T-cell (primary cell): ENCODE measurements at regions not wholly inside any gene's neighbourhood (a gene's known extent, or its start where the extent isn't known, plus 50 kb on each side); places are given as distances from the start of the nearest gene placed in this dataset.

Experiments
- ATAC-seq, 4 experiments: fragments of 200-7000 bp in 3 of 4; fragments of 150-1000 bp in 1 of 4; cut with Tn5 transposase; replicated peaks in 1 of 4; 1 replicate in 3 of 4; 2 replicates in 1 of 4; pipeline ENCODE4 v1.10.0; 2021; ENCODE audit warnings: moderate library complexity in 3 of 4, mild to moderate bottlenecking in 2 of 4, moderate number of reproducible peaks in 1 of 4
- CTCF ChIA-PET, 2 donors: fragments of 300-600 bp; sonication (Branson Sonifier 250); formaldehyde crosslinking; loops; one replicate each; lab custom pipeline; 2022; ENCODE audit warnings: antibody characterized with exemption in 2 of 2; lab: Charles Lee
- POLR2A ChIA-PET, 2 donors: fragments of 300-600 bp; sonication (Branson Sonifier 250); formaldehyde crosslinking; loops; one replicate each; lab custom pipeline; 2022; ENCODE audit warnings: antibody characterized with exemption in 2 of 2; lab: Charles Lee
- DNase-seq, 35 experiments: peaks; one replicate each; pipeline versions ENCODE4 v3.0.0 to v3.0.0-alpha.2; 2013 to 2023
- H3K27ac ChIP-seq: one replicate; pipeline ENCODE4 v1.5.1; 2013; ENCODE audit warnings: low read length
- H3K27me3 ChIP-seq, 2 experiments: replicated peaks in 1 of 2; 1 replicate in 1 of 2; 2 replicates in 1 of 2; pipeline versions ENCODE4 v1.6.1 to v1.7.0; 2013; ENCODE audit warnings: low read length in 1 of 2, mixed read lengths in 1 of 2; ENCODE audit not compliant: control insufficient read depth in 2 of 2, insufficient read depth in 2 of 2; ENCODE audit errors: extremely low read depth in 1 of 2
- H3K36me3 ChIP-seq, 2 donors: 1 replicate in 1 of 2; 2 replicates in 1 of 2; pipeline versions ENCODE4 v1.6.1 to v1.7.0; 2013; ENCODE audit warnings: low read length in 1 of 2; ENCODE audit not compliant: control insufficient read depth in 2 of 2, insufficient read depth in 1 of 2; ENCODE audit errors: extremely low read depth in 1 of 2
- H3K4me1 ChIP-seq, 2 experiments: 1 replicate in 1 of 2; 2 replicates in 1 of 2; pipeline versions ENCODE4 v1.6.1 to v1.7.0; 2013; ENCODE audit warnings: low read length in 2 of 2, mixed read lengths in 1 of 2; ENCODE audit not compliant: insufficient read depth in 2 of 2, control insufficient read depth in 1 of 2; ENCODE audit errors: extremely low read depth in 1 of 2
- H3K4me3 ChIP-seq, 2 donors: 1 replicate in 1 of 2; 2 replicates in 1 of 2; pipeline versions ENCODE4 v1.5.1 to v1.7.0; 2013; ENCODE audit warnings: mild to moderate bottlenecking in 2 of 2, low read length in 1 of 2, moderate library complexity in 1 of 2; ENCODE audit not compliant: control insufficient read depth in 1 of 2; ENCODE audit errors: extremely low read depth in 1 of 2
- H3K9me3 ChIP-seq: 2 replicates; pipeline ENCODE4 v1.7.0; 2013
- H3K27ac Mint-ChIP-seq, 2 donors: one replicate each; pipeline ENCODE4 v1.8.0; 2020 to 2021; ENCODE audit warnings: mild to moderate bottlenecking in 2 of 2, mixed read lengths in 2 of 2
- H3K27me3 Mint-ChIP-seq, 2 donors: one replicate each; pipeline ENCODE4 v1.8.0; 2021 to 2022; ENCODE audit warnings: mixed read lengths in 2 of 2
- H3K36me3 Mint-ChIP-seq: one replicate; pipeline ENCODE4 v1.8.0; 2021; ENCODE audit warnings: mixed read lengths
- H3K4me1 Mint-ChIP-seq, 3 donors: one replicate each; pipeline ENCODE4 v1.8.0; 2020 to 2022; ENCODE audit warnings: mixed read lengths in 3 of 3, mild to moderate bottlenecking in 1 of 3
- H3K4me3 Mint-ChIP-seq, 3 donors: one replicate each; pipeline ENCODE4 v1.8.0; 2020 to 2022; ENCODE audit warnings: mild to moderate bottlenecking in 3 of 3, mixed read lengths in 3 of 3, moderate library complexity in 3 of 3
- H3K9me3 Mint-ChIP-seq, 3 donors: one replicate each; pipeline ENCODE4 v1.8.0; 2020 to 2022; ENCODE audit warnings: mixed read lengths in 3 of 3
- WGBS: methylation state at CpG from one replicate; pipeline ENCODE4 v1.1.5; 2013; ENCODE audit warnings: missing lambda C conversion rate; ENCODE audit not compliant: insufficient coverage; 5-methylcytosine and 5-hydroxymethylcytosine counted together

DNA sequence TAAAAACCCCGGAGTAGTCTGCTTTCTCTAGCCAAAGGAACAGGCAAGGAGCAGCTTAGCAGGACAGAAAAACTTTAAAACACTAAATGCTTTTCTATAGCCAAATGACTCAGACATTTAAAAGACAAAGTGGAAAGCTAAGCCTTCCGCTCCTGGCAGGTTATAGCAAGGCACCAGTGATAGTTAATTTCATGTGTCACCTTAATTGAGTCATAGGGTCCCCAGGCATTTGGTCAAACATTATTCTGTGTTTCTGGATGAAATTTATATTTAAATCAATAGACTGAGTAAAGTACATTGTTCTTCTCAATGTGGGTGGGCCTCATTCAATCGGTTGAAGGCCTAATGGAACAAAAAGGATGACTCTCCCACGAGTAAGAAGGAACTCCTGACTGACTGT lies 885.7 kb upstream of the ADGRL3 start:
- Mint-ChIP-seq H3K27ac (no peak overlapping the region), H3K9me3 (peaks cover 8 to 22% (median 15%) of the 10 kb centered on the region in 3 donors), H3K27me3 (no peaks in the 10 kb centered on the region), H3K4me1 (no peaks in the 10 kb centered on the region), H3K36me3 (no peaks in the 10 kb centered on the region), H3K4me3 (no peak overlapping the region)
- H3K9me3 ChIP-seq, result peaks cover under 1% of the 10 kb centered on the region
- no peaks in the 10 kb centered on the region for H3K36me3 ChIP-seq
- H3K4me1 ChIP-seq, result no peaks in the 10 kb centered on the region
- H3K4me3 ChIP-seq, result no peak overlapping the region
- DNase-seq, result no peak
- ChIA-PET POLR2A (no interaction called here), CTCF (no interaction called here)
- WGBS, result 75% methylated on average over 2 of the region's 4 CpGs
- ATAC-seq, result no peak
- H3K27ac ChIP-seq, result no peak overlapping the region
- H3K27me3 ChIP-seq, result no peaks in the 10 kb centered on the region

- Histone ChIP-seq H3K4me1 (no peaks in the 10 kb centered on the region), H3K9me3 (peaks cover 3% of the 10 kb centered on the region), H3K27ac (no peak overlapping the region), H3K27me3 (no peaks in the 10 kb centered on the region), H3K4me3 (no peak overlapping the region), H3K36me3 (no peaks in the 10 kb centered on the region)
- CTCF ChIA-PET, result no interaction called here
- Mint-ChIP-seq H3K27me3 (no peaks in the 10 kb centered on the region), H3K36me3 (no peaks in the 10 kb centered on the region), H3K4me1 (no peaks in the 10 kb centered on the region), H3K27ac (no peak overlapping the region), H3K9me3 (peaks cover 12 to 26% (median 15%) of the 10 kb centered on the region in 3 donors), H3K4me3 (no peak overlapping the region)
- ATAC-seq, result no peak
- POLR2A ChIA-PET, result no interaction called here
- DNase-seq, result no peak
- no CpG with 5 or more reads among the region's 2 CpGs for WGBS
These were observed 884.5 kb upstream of the ADGRL3 start for GRCh38 chr4:60315586-60315985.

DNA sequence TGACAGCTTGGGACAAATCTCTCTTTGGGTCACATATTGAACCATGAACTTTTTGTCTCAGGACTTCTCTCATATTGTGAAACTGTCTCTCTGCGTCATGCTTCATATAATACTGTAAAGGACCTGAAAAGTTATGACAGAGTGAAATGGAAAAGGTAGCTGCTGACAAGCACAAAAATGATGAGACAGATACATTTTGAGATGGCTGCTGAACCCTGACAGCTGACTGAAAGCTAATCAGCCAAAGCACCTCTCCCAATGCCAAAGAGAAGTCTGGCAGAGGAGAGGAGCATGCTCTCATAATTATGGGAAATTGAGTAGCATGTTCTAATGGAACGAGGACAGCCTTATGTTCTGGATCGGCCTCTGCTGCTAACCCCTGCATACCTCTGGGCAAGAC lies 873.4 kb upstream of the ADGRL3 start:
- Mint-ChIP-seq H3K36me3 (no peaks in the 10 kb centered on the region), H3K27ac (no peak overlapping the region), H3K27me3 (no peaks in the 10 kb centered on the region), H3K9me3 (peaks cover 0 to 19% (median 8%) of the 10 kb centered on the region in 3 donors), H3K4me1 (no peaks in the 10 kb centered on the region), H3K4me3 (no peak overlapping the region)
- Histone ChIP-seq H3K9me3 (no peaks in the 10 kb centered on the region), H3K27me3 (no peaks in the 10 kb centered on the region), H3K27ac (no peak overlapping the region), H3K36me3 (no peaks in the 10 kb centered on the region), H3K4me3 (no peak overlapping the region), H3K4me1 (no peaks in the 10 kb centered on the region)
- WGBS, result 80% methylated on average over 1 of the region's 3 CpGs
- CTCF ChIA-PET, result no interaction called here
- DNase-seq (no peak), ATAC-seq (no peak)
- POLR2A ChIA-PET, result no interaction called here

GRCh38 chr4:60327651-60328050 lies 872.5 kb upstream of the ADGRL3 start:
- WGBS, result no CpG with 5 or more reads among the region's 1 CpG
- H3K4me3 Mint-ChIP-seq, result no peak overlapping the region
- no peak overlapping the region for H3K27ac Mint-ChIP-seq
- H3K9me3 ChIP-seq, result no peaks in the 10 kb centered on the region
- H3K4me3 ChIP-seq, result no peak overlapping the region
- H3K4me1 Mint-ChIP-seq, result no peaks in the 10 kb centered on the region
- no peaks in the 10 kb centered on the region for H3K4me1 ChIP-seq
- no peak overlapping the region for H3K27ac ChIP-seq
- H3K36me3 ChIP-seq, result no peaks in the 10 kb centered on the region
- peaks cover 0 to 15% (median 7%) of the 10 kb centered on the region in 3 donors for H3K9me3 Mint-ChIP-seq
- H3K27me3 ChIP-seq, result no peaks in the 10 kb centered on the region
- no peaks in the 10 kb centered on the region for H3K27me3 Mint-ChIP-seq
- no peaks in the 10 kb centered on the region for H3K36me3 Mint-ChIP-seq
- ATAC-seq, result no peak
- ChIA-PET CTCF (no interaction called here), POLR2A (no interaction called here)
- no peak for DNase-seq

DNA sequence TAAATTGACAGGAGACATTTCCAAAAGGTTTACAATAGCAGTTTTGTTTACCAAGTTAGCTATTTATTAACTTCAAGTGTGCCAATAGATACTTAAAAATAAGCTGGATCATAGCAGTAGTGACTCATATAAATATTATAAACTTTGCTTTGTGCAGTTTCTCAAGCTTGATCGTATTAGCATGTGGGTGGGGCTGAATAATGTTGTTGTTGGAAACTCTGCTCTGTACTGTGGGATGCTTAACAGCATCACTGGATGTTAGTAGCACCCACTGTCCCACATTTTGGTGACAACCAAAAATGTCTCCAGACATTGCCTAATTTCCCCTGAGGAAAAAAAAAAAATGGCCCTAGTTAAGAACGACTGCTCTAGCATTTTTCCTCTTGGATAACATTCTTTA lies 855.2 kb upstream of the ADGRL3 start:
- Histone ChIP-seq H3K27ac (no peak overlapping the region), H3K27me3 (no peaks in the 10 kb centered on the region), H3K4me1 (no peaks in the 10 kb centered on the region), H3K9me3 (no peaks in the 10 kb centered on the region), H3K4me3 (no peak overlapping the region), H3K36me3 (no peaks in the 10 kb centered on the region)
- Mint-ChIP-seq H3K36me3 (no peaks in the 10 kb centered on the region), H3K9me3 (peaks cover 3 to 8% (median 3%) of the 10 kb centered on the region in 3 donors), H3K27ac (no peak overlapping the region), H3K27me3 (no peaks in the 10 kb centered on the region), H3K4me1 (no peaks in the 10 kb centered on the region), H3K4me3 (no peak overlapping the region)
- ATAC-seq (no peak), DNase-seq (no peak)
- no CpG with 5 or more reads among the region's 2 CpGs for WGBS
- CTCF ChIA-PET, result no interaction called here
- POLR2A ChIA-PET, result no interaction called here

DNA sequence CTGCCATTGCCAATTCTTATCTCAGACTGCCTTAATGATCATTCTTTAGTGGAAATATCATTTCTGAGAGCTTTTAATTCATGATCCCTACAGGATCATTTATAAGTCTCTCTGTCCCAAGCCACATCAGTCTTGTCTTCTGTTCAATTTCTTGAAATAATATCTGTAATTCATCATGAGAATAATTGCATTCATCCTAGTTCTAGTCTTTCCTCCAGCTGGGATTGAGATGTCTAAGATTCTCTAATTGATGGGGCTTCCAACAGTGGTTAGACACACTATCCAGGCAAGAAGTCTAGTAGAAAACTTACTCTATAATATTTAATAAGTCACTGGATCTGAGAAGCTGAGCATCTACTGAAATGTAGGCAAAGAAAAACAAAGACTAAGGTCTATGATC lies 854.7 kb upstream of the ADGRL3 start:
- ATAC-seq (no peak), DNase-seq (no peak)
- Mint-ChIP-seq H3K36me3 (no peaks in the 10 kb centered on the region), H3K4me1 (no peaks in the 10 kb centered on the region), H3K27ac (no peak overlapping the region), H3K9me3 (peaks cover 3 to 8% (median 3%) of the 10 kb centered on the region in 3 donors), H3K27me3 (no peaks in the 10 kb centered on the region), H3K4me3 (no peak overlapping the region)
- no peaks in the 10 kb centered on the region for H3K27me3 ChIP-seq
- no peaks in the 10 kb centered on the region for H3K9me3 ChIP-seq
- no peak overlapping the region for H3K4me3 ChIP-seq
- H3K36me3 ChIP-seq, result no peaks in the 10 kb centered on the region
- H3K27ac ChIP-seq, result no peak overlapping the region
- POLR2A ChIA-PET, result no interaction called here
- CTCF ChIA-PET, result interaction anchor here in 1 of 2 donors (0.5 kb wide), 1 partner anchor 241 kb away, joined by 5 read pairs; no protein-coding TSS in a partner anchor
- no peaks in the 10 kb centered on the region for H3K4me1 ChIP-seq

DNA sequence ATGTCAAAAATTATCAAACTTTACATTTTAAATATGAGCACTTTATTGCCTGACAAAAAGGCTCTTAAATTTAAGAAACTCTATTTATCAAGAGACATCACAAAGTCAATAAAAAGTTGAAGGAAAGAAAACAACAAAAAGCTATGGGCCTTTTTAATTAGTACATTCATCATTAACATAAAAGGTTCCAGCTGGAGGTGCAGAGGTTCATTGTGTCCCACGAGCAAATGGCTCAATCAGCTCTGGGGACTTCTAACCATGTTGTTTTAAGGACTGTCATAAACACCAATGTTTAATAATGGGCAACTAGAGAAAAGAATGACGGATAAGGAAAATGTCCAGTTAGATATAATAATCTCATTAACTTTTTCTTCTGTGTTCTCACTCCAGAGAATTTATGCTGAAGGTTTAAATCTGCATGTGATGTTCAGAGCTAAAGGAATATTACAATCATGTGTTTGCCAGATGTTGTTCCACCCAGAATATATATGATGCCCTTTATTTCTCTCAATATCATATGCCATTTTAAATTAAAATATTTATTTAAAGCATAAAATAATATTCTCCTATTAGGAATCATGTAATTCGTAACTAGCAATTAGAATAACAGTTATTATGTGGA lies 840.3 kb upstream of the ADGRL3 start:
- Histone ChIP-seq H3K4me1 (no peaks in the 10 kb centered on the region), H3K27ac (no peak overlapping the region), H3K9me3 (no peaks in the 10 kb centered on the region), H3K27me3 (no peaks in the 10 kb centered on the region), H3K36me3 (no peaks in the 10 kb centered on the region), H3K4me3 (no peak overlapping the region)
- Mint-ChIP-seq H3K4me3 (no peak overlapping the region), H3K4me1 (no peaks in the 10 kb centered on the region), H3K36me3 (no peaks in the 10 kb centered on the region), H3K9me3 (peaks cover 19 to 33% (median 25%) of the 10 kb centered on the region in 3 donors), H3K27me3 (no peaks in the 10 kb centered on the region), H3K27ac (no peak overlapping the region)
- ChIA-PET POLR2A (no interaction called here), CTCF (no interaction called here)
- no peak for DNase-seq
- no peak for ATAC-seq
- no CpG with 5 or more reads among the region's 3 CpGs for WGBS
